NCI-H460 (cell line): ENCODE measurements at regions not wholly inside any gene's neighbourhood (a gene's known extent, or its start where the extent isn't known, plus 50 kb on each side); places are given as distances from the start of the nearest gene placed in this dataset.

Experiments used
- DNase-seq: peaks from one replicate; pipeline ENCODE4 v3.0.0-alpha.2; 2016; ENCODE audit warnings: low read depth; ENCODE audit errors: extremely low read depth

DNA sequence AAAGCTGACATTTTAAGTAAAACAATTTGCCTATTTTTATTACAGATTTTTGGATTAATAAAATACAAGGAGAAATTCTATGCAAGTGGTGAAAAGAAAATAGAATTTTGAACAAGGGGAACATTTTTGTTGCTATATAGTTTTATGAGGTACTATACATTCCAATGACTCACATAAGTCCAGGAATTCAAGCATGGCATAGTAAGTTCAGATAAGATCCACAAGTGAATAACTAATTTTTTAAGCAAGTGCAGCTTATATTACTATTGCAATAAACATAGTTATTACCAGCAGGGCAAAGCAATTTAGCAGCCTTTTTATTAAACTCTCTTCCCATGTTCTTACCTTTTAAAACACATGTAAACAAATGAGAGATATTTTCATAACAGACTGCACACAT lies 1123.5 kb upstream of the LRRN3 start:
- DNase-seq: no peak

DNA sequence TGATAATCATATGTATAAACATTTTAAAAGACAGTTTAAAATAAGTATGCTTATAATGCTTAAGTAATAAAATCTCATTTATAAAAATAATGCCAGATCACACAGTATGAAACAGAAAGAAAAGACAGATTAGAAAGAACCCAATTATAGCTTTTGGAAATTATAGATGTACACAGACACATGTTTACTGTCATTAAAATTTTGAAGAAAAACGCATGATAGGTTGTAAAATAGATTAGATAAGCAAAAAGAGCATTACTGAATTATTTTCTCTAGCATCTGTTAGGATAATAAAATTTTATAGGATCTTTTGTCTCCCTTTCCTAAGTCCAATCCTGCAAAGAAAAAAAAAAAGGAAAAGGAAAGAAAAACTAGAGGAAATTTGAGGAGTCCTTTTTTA lies 1107.3 kb upstream of the LRRN3 start:
- DNase-seq: no peak

DNA sequence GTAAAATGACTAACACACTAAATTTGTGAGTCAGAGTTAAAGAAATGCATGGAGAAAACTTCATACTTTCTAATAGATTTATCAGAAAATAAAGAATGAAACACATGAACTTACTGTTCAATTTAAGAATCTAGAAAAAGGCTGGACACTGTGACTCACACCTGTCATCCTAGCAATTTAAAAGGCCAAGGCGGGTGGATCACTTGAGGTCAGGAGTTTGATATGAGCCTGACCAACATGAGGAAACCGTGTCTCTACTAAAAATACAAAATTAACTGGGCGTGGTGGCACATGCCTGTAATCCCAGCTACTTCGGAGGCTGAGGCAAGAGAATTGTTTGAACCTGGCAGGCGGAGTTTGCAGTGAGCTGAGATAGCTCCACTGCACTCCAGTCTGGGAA lies 1106.2 kb upstream of the LRRN3 start:
- no peak for DNase-seq

DNA sequence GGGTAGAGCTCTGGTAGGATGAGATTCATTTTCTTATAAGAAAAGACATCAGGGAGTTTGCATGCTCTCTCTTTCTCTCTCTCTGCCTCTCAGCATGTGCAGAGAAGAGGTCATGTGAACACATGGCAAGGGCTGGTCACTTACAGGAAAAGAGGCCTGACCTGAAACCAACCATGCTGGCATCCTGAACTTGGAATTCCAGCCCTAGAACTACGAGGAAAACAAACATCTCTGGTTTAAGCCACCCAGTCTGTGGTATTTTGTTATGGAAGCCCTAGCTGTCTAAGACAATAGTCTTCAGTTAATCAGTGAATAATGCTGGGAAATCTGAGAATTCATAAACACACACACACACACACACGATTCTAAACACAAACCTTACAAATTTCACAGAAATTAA lies 1104.2 kb upstream of the LRRN3 start:
- DNase-seq: no peak

DNA sequence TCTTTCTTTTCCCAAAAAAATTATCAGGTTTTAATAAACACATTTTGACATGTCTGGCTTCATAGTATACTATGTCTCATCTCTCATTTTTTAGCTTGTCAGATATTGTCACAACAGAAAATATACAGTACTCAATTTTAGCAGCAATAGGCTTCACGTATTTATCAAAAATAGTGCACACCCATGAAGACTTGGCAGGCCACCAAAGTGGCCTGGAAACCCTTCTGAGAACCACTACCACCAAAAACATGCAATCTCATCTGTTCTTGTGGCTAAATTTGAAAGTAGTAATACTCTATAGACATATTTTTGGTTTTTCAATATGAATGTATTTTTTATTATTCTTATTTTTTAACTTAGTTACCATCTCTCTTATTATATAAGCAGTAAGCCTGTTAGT lies 1094.5 kb upstream of the LRRN3 start:
- no peak for DNase-seq

DNA sequence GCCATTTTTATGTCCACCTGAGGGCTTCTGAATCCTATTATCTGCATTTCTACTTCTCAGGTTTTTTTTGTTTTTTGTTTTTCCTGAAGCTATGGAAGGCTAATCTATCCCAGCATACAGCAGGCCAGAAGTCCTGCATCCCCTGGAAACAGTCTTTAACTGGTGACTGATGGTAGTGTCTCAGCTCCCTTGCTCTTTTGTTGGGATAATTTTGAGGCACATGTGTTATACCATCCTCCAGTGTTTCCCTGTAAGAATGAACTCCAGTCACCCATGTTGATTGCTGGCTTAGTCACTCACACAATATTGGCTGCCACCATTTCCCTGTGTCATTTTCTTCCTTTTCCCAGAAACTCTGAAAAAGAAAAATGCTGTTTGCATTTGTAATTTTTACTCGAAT lies 1094.0 kb upstream of the LRRN3 start:
- no peak for DNase-seq

DNA sequence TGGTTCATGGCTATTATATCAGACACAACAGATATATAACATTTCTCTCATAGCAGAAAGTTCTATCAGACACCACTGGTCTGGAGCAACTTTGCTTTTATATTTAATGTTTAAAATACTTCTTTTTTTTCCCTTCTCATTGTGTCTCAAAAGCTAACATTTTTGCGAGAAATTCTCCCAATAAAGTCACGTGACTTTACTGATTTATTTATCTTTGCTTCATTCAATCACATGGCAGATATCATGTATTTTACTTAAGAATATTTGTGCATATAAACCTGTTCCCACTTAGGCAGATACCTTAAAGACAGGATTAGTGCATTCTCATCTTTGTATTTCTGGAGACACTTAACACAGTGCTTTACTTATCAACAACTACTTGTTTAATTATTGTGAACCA lies 1093.1 kb upstream of the LRRN3 start:
- DNase-seq: no peak

DNA sequence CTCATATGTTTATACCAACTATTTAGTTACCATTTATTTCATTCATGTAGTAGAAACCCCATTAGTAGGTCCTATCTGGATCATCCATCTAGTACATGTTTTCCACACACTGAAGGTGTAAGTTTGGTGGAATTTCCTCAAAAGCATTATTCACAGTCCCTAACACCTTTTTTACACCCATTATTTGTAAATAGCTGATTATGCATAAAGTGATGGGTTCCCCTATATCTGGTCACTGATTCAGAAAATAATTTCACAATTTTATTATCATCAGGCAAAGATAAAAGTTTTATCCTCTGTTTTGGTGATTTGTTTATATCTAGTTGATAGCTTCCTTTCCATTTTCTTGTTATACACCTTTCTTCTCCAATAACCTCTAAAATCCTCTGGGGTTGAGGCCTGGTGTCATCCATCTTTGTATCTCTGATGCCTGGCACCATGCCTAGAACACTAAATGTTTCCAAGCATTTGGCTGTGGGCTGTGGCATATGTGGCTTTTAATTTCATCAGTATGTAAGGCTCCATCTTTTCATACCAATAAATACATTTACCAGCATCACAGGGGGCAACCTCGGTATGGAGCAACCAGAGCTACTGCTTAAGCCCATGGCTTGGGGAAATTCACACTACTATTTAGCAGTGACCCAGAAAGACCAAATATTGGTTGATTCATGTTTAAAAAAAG lies 1089.5 kb upstream of the LRRN3 start:
- DNase-seq: no peak

DNA sequence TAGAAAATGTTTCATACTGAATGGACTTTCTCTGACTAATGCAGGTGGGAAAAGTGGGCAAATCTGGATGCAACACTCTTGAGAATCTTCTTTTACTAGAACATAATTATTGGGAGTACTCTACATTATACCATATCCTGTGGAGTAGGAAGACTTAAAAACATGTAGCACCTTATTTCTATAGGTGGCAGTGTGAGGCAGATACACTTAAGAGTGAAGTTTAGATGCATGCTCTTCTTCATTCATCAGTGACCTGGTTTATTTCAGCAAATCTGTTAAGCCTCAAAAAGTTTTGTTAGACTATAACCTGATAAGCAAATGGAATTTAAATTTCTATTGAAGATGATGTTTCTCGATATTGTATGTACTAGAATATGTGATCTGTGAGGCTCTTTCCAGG lies 1087.1 kb upstream of the LRRN3 start:
- no peak for DNase-seq

DNA sequence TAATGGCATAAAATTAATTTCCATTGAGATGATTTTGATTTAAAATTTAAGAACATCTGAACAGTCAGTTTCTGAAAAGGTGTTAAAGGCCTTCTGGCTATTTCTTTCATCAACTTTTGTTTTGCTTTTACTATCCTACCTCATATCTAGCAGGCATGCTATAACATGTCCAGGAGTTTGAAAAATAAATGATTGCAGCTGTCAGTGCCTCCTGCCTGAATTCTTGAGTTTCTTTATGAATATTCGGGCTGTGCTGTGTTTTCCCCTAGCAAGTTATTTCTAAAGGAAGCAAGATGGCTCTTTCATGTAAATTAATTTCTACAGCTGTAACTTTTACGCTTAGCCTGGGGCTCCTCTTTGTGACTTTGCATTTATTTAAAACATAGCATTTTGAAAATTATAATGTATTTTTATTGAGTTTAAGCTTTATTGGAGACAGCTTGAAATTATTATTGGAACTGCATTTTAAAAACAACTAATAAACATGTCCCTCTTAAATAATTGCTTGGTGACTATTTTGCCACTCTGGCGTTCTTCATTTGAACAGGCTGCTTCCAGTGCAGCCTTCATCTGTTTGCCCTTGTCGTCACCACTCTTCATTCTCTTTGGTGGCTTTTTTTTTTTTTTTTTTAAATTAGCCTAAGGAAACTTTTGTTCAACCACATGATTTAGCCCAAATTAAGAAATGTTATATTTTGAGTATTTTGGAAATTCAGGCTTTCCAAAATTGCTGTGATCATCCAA lies 1083.4 kb upstream of the LRRN3 start:
- DNase-seq: no peak

DNA sequence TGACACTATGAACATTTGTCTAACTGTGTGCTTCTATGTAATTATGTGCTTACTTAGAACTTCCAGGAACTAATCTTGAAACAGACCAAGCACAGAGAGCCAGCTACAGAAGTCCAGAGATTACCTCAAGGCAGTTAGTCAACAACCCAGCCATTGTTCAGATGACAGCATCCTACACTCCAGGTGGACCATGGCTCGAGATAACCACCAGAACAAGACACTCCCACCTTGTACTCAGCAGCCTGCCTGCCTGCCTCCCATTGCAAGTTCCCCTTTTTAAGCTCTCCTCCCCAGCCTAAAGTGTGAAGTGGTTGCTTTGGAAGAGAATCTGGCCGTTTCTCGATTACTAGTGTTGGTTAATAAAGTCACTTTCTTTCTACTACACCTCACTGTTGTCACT lies 1080.6 kb upstream of the LRRN3 start:
- DNase-seq: no peak

DNA sequence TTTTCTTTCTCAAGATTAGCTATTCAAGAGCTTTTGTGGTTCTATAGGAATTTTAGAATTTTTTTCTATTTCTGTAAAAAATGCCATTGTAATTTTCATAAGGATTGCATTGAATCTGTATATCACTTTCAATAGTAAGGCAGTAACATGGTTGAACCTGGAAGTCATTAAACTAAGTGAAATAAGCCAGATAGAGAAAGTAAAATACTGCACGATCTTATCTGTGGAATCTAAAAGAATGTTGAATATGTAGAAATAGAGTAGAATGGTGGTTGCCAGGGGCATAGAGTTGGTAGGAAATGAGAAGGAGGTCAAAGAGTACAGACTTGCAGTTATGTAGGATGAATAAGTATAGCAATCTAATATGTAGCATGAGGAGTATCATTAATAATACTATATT lies 1073.5 kb upstream of the LRRN3 start:
- DNase-seq: no peak

DNA sequence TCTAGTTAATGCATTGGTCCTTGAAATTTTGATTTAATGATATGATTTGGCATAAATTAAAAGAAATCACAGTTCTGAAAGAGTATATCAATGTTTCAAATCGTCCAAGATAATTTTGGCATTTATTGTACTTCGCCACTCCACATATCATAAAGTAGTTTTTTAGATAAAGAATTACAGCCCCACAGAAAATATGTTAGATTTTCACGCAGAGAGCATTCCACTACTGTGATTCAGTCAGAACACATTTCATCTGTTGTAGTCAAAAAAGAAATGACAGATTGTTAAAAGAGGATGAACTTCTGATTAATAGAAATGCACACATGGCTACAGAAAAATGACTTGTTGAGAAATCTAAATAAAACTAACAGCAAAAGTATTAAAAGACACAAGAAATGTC lies 1063.5 kb upstream of the LRRN3 start:
- DNase-seq: no peak

DNA sequence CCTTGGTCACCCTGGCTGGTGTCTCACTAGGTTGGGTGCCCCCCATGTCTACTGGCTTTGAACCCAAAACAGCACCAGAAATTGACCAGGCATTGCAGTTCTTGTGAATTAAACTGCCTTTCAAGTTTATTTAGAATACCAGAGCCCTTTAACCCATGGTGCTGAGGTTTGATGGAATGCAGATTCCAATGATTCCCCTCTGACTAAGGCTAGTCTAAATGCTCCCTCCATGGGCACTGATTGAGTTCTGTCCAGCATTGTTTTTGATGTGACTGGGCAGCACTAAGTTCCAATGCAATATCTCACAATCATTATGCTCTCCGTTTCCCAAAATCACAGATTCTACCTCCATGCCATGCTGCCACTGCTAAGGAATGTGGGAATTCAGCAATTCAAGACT lies 1047.4 kb upstream of the LRRN3 start:
- DNase-seq: no peak

DNA sequence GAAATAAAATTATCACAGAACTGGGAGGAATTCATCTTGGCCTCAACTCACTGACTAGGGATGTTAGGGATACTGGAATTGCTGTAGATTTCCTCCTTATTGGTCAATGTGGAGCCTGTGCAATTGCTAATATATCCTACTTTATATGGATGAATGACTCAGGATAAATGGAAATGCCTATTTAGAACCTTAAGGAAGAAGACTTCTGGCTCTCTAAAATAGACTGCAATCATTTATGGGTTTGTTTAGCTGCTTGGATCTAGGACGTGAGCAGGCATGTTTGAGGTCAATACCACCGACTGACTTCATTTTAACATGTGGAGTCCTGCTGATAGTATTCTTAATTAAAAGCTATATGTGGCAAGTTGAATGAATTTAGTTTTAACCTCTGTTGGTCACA lies 1040.1 kb upstream of the LRRN3 start:
- no peak for DNase-seq

DNA sequence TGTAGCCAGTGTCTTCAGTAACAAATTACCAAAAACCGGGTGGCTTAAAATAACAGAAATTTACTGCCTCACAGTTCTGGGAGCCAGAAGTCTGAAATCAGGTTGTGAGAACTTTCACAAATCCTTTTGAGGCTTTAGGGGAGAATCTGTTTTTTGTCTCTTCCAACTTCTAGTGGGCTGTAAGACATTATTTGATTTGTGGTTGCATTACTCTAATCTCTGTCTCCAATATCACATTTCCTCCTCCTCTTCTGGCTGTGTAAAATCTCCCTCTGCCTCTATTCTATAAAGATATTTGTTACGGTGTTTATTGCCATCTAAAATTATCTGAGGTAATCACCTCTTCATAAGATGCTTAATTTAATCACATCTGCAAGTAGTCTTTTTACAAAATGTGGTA lies 1039.6 kb upstream of the LRRN3 start:
- DNase-seq: no peak

DNA sequence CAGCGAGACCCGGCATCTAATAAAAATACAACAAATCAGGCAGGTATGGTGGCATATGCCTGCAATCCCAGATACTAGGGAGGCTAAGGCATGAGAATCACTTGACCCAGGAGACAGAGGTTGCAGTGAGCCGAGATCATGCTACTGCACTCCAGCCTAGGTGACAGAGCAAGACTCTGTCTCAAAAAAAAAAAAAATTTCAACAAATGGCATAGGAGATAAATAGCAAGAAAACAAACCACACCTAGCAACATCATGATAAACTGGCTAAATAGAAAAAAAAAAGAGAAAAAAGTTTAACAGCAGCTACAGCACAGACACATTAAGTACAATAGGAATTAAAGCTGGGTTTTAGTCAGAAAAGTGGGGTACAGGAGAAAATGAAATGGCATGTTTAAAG lies 1034.6 kb upstream of the LRRN3 start:
- DNase-seq: no peak

DNA sequence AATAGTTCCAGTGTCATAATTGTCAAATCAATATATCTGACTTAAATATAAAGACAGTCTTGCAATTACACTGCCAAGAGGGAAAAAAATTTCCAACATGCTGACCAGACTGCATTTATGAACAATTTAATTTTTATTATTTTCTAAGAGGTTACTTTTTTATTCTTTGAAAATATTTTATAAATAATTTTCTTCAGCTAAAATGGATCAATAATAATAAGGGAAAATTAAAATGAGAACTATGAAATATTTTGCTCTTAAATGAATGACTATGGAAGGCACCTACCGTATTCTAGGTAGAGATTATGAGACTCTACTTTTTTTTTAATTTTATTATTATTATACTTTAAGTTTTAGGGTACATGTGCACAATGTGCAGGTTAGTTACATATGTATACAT lies 1032.5 kb upstream of the LRRN3 start:
- DNase-seq: no peak

DNA sequence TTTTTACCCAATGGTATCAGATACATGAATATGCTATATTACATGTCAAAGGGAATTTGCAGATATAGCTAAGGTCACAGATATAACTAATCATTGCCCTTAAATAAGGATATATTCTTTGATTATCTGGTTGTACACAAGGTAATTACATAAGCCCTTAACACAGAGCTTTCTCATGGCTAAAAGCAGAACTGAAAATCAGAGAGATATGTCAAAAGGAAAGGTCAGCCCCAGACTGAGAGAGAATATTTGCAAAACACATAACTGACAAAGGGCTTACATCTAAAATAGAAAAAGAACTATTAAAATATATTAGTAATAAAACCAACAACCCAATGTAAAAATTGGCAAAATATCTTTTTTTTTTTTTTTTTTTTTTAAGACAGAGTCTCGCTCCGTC lies 1029.5 kb upstream of the LRRN3 start:
- no peak for DNase-seq

DNA sequence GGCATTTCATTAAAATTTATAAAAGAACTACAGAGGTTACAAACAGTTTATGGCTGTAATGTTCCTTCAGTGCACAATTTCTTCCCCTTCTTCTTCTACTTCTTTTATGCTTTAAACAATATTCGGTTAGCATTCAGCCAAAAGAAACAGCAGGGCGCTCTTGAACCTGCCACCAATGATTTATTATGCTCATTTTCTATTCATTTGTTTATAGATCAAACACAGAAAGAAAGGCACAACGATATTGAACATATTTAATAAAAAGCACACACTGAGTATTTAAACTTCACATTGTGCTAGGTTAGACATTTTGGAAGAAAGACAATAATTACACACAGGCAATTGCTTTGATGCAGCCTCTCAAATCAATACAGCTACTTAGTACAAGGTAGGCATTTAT lies 1025.8 kb upstream of the LRRN3 start:
- no peak for DNase-seq

DNA sequence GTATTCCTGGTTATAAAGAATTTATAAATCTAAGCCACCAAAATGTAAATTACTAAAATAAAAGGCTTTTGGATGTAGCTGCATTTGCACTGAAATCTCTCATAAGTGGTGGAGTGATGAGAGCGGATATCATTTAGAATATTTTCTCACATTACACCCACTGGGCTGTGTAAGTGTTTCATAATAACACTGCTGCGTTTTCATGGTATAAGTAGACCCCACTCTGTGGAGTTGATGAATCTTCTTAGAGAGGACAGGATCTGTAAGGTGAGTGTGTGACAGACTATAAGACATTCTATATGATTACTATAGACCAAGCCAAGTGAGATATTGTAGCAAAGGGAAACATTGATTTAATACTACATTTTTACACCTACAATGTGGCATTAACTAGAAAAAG lies 1024.1 kb upstream of the LRRN3 start:
- DNase-seq: no peak

DNA sequence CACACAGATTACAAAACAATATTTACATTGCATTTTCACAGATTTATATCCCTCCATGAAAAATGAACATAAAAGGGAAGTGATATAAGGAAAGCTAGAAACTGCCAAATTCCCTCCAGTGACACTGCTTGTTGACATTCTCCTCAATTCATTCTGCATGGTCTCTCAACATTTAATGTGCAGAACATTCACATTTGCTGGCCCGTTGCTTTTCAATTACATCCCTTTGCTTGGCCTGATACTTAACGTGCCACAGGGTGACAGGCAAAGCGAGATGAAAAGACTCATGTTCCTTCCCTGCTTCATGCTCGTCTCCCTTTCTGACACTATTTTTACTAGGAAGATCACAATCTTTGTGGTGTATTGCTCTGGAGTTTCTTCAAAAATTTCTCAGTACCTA lies 1019.7 kb upstream of the LRRN3 start:
- no peak for DNase-seq

DNA sequence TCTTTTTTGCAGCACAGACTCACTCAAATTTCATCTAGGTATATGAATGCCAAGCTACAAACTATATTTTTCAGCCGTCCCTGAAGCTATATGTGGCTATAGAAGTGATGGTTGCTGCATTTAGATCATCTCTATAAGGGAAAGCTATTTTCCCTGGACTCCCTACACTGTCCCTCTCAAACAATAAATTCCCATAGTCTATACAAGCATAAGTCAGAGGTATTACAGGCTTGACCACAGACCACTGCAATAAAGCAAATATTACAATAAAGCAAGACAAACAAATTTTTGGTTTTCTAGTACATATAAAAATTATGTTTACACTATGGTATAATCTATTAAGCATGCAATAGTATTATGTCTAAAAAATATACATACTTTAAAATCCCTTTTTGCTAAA lies 1015.5 kb upstream of the LRRN3 start:
- DNase-seq: no peak
